Ramos (cell line): ENCODE measurements at regions not wholly inside any gene's neighbourhood (a gene's known extent, or its start where the extent isn't known, plus 50 kb on each side); places are given as distances from the start of the nearest gene placed in this dataset.
"Not testable (repeated sequence)": the region's sequence is repeated elsewhere in the genome, so short reads cannot be mapped to it uniquely, and the experiment has no call there.

ENCODE experiments used
- in situ Hi-C: fragments of 300-500 bp; cut with MboI; formaldehyde crosslinking; loops from one replicate; pipeline ENCODE4 v1.14.3; 2022; ENCODE audit warnings: low sequenced_read_pairs; ENCODE audit not compliant: unreplicated experiment

- in situ Hi-C loops: no loop called here
Measured at GRCh38 chr16:54879681-54880080, 51.0 kb upstream of the IRX5 start.

DNA sequence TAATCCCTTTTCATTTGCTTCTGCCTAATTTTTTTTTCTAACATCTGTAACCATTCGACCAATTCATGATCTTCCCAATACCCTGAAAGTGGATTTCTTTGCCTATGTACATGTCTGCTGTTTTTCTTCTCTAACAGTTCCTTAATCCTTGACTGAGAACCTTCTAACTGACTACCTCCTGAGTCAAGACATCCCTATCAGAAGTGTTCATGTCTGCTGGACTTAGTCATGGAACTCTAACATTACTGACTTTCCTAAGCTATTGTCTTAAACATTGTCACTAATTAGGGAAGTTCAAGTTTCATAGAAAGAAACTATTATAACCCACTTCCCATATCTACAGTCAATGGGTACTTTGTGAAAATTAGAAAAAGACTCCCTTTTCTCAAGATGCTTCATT, 52.4 kb upstream of the IRX5 start:
- in situ Hi-C loops: no loop called here

GRCh38 chr16:54875443-54875842, 55.2 kb upstream of the IRX5 start:
- in situ Hi-C loops: no loop called here

DNA sequence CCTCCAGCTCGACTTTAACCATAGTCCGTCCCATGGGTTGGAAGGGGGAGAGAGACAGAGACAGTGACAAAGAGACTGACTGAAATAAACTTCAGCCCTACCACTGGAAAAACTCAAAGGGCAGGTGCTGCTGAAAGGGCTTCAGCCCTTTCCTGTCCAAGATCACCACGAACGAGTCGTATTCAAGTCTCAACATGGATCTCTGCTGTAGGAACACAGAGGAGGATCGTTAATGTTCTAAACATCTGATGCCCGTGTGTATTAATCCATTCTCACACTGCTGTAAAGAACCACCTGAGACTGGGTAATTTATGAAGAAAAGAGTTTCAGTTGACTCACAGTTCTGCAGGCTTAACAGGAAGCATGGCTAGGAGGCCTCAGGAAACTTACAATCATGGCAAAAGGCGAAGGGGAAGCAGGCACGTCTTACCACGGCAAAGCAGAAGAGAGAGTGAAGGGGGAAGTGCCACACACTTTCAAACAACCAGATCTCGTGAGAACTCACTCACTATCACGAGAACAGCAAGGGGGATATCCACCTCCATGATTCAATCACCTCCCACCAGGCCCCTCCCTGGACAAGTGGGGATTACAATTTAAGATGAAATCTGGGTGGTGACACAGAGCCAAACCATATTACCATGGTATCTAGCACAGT, 56.8 kb upstream of the IRX5 start:
- in situ Hi-C loops: not testable (repeated sequence)

DNA sequence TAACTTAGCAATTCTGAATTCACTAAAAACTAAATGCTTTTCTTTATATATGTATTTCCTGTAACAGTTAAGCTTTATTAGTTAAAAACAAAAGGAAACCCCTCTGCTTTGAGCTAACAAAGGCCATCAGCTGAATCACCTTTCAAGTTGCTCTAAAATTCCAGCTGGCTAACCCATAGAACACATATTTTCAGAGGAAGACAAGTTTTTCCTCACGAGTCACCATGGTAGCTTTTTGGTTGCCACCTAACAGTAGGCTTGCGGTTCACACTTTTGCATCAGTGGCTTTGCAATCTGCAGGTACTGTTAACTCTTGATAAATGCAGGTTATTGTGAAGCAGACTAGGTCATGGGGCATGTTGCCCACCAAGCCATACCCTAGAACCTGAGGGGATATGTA, 57.6 kb upstream of the IRX5 start:
- in situ Hi-C loops: no loop called here

DNA sequence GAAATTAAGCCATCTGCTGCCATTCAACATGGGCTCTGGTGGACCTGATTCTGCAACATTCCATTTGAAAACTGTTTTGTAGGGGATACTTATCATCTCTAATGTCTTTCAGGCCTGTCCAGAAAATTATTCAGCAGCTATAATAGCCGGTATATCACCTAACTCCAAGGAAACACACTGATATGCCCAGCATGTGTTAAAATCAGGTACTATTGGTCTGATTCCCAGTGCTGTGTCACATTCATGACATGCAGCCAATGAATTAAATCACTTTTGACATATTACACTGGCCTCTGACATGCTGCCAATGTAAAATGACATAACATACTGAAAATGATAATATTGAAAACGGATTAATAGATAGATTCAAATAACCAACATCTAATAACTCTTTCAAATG, 60.5 kb upstream of the IRX5 start:
- in situ Hi-C loops: no loop called here

DNA sequence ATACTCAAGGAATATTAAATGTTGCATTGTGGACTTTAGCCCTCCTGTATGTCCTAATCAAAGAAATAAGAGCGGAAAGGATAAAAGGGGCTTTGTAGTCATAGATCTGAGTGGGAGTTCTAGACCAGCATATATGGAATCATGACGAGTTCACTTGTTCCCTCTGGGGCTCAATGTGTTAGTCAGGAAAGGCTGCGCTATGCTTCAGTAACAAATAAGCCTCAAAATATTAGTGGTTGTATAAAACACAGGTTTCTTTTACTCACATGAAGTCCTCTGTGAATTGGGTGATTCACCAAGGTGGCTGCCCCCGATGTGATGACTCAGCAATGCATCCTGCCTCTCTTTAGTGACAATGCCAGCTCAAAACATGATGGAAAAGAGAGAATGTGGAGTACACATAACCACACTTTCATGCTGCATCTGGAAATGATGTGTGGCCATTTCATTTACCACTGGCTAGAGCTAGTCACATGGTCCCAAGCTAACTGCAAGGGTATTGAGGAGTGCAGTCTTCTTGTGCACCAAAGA, 63.3 kb upstream of the IRX5 start:
- in situ Hi-C loops: no loop called here

- in situ Hi-C loops: no loop called here
Measured at GRCh38 chr16:54862529-54862928, 68.1 kb upstream of the IRX5 start.

DNA sequence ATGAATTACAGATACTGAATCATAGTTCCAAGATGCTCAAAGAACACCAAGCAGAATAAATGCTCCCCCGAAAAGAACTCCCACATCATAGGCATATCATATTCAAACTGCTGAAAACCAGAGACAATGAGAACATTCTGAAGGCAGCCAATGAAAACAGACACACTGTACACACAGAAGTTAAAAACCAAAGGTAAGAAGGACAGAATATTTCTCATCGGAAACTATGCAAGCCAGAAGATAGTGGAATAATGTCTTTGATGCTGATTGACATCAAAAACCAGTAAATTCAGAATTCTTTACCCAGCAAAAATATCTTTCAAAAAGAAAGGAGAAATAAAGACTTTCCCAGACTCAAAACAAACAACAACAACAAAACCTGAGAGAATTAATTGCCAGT, 73.8 kb upstream of the IRX5 start:
- in situ Hi-C loops: no loop called here

DNA sequence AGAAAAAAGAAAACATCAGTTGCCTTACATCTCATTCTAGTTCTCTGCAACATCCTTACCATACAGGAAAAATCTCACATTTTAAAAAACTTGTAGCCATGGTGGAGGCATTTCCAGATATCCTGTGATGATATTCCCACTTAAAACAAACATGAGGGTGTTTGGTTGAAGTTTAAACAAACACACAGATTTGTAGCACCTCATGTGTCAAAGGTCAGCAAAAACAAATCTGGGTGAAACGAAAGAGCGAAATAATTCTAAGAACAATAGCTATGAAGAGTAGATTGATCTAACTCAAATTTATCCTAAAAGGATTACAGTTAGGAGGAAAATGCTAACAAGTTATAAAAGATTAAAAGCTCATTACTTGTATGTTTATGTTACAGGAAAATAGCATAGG, 83.1 kb upstream of the IRX5 start:
- in situ Hi-C loops: no loop called here

- in situ Hi-C loops: no loop called here
Measured at GRCh38 chr16:54847207-54847606, 83.5 kb upstream of the IRX5 start.

- in situ Hi-C loops: no loop called here
Measured at GRCh38 chr16:54846766-54847165, 83.9 kb upstream of the IRX5 start.

- in situ Hi-C loops: no loop called here
Measured at GRCh38 chr16:54843424-54843750, 87.3 kb upstream of the IRX5 start.

GRCh38 chr16:54842743-54843423, 87.8 kb upstream of the IRX5 start:
- in situ Hi-C loops: no loop called here

DNA sequence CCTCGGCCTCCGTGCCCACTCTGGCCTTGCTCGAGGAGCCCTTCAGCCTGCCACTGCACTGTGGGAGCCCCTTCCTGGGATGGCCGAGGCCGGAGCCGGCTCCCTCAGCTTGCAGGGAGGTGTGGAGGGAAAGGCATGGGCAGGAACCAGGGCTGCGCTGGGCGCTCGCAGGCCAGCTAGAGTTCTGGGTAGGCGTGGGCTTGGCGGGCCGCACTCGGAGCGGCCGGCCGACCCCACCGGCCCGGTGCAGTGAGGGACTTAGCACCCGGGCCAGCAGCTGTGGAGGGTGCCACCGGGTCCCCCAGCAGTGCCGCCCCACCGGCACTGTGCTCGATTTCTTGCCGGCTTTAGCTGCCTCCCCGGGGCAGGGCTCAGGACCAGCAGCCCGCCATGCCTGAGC, 101.0 kb upstream of the IRX5 start:
- in situ Hi-C loops: no loop called here

DNA sequence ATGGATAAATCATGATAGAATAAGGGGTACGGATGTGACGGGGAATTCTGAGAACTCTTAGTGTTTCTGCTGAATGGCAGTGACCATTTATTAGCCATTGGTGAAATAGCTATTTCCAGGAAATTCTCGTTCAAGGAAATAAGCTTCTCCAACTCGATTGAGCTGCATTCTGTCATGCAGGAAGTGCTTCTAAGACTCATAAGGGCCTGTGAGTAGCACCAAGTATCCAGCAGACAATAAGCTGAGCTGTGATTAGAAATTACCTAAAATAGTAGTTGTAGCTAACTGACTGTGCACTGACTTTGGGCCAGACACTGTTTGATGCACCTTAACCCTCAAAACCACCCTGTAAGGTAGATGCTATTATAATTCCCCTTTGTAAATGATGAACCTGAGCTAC, 107.8 kb upstream of the IRX5 start:
- in situ Hi-C loops: no loop called here

GRCh38 chr16:54822492-54822891, 108.2 kb upstream of the IRX5 start:
- in situ Hi-C loops: no loop called here

GRCh38 chr16:54821731-54822130, 108.9 kb upstream of the IRX5 start:
- in situ Hi-C loops: no loop called here

DNA sequence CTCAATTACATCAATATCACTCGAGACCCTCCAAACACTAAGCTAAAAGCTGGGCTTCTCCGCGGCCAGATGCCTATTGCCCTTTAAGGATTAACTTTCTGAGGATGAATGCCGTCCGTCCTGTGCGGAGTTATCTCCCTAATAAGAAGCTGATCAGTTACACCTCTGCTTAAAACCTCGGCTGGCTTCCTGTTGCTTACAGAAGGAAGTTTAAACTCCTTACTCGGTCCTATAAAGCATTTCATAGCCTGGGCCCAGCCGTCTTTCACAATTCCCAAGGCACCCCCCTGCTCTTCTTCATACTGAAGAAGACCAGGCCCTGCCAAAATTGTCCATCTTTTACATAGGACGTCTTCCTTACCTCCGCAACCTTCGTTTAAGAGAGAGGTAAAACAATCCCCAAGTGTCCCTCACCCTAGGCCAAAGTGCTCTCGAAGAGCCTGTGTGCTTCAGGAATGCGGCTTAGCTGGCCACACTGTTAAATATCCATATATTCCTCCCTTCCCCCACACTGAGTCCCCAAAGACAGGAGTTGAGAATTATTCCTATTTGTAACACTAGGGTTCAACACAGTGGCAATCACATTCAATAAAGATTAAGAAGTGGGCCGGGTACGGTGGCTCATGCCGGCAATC, 112.6 kb upstream of the IRX5 start:
- in situ Hi-C loops: no loop called here

GRCh38 chr16:54817432-54817831, 113.2 kb upstream of the IRX5 start:
- in situ Hi-C loops: no loop called here

DNA sequence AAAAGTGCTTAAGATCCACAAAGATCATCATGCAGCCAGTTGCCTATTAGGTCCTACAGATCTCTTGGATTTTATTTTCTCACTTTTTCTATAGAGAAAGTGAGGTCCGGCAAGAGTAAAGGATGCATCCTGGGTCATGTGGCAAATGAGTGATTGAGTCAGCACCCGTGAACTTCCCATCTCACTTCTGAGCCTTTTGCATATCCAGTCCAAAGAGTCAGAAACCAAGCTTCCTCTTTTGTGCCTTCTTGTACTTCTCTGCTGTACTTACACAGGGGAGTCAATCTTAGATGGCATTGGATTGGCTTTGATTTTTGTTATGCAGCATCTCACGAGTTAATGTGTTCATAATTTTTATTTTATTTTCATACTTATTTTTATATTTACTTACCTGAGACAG, 114.2 kb upstream of the IRX5 start:
- in situ Hi-C loops: no loop called here

- in situ Hi-C loops: no loop called here
Measured at GRCh38 chr16:54815177-54815576, 115.5 kb upstream of the IRX5 start.
